Naive B cell (primary cell): ENCODE measurements at regions not wholly inside any gene's neighbourhood (a gene's known extent, or its start where the extent isn't known, plus 50 kb on each side); places are given as distances from the start of the nearest gene placed in this dataset.

Experiments
- ATAC-seq, 2 donors: fragments of 150-1000 bp; cut with Tn5 transposase; 2 replicates each; pipeline ENCODE4 v1.10.0; 2021; ENCODE audit warnings: low read depth in 2 of 2, mild to moderate bottlenecking in 2 of 2, moderate library complexity in 2 of 2
- DNase-seq: peaks from one replicate; pipeline ENCODE4 v3.0.0; 2022
- H3K27ac Mint-ChIP-seq, 6 donors: one replicate each; pipeline ENCODE4 v1.8.0; 2020 to 2022; ENCODE audit warnings: mild to moderate bottlenecking in 6 of 6, mixed read lengths in 6 of 6, moderate library complexity in 5 of 6, inconsistent platforms in 2 of 6
- H3K27me3 Mint-ChIP-seq, 3 donors: one replicate each; pipeline ENCODE4 v1.8.0; 2021 to 2022; ENCODE audit warnings: mixed read lengths in 3 of 3, mild to moderate bottlenecking in 1 of 3
- H3K36me3 Mint-ChIP-seq, 2 donors: one replicate each; pipeline ENCODE4 v1.8.0; 2020 to 2022; ENCODE audit warnings: mixed read lengths in 2 of 2, inconsistent platforms in 1 of 2, mild to moderate bottlenecking in 1 of 2
- H3K4me1 Mint-ChIP-seq, 3 donors: one replicate each; pipeline ENCODE4 v1.8.0; 2020 to 2022; ENCODE audit warnings: mixed read lengths in 3 of 3, inconsistent platforms in 1 of 3, mild to moderate bottlenecking in 1 of 3, moderate library complexity in 1 of 3
- H3K4me3 Mint-ChIP-seq, 8 donors: one replicate each; pipeline ENCODE4 v1.8.0; 2020 to 2022; ENCODE audit warnings: mild to moderate bottlenecking in 8 of 8, mixed read lengths in 8 of 8, moderate library complexity in 8 of 8, inconsistent platforms in 2 of 8
- H3K9me3 Mint-ChIP-seq, 7 donors: one replicate each; pipeline ENCODE4 v1.8.0; 2020 to 2022; ENCODE audit warnings: mixed read lengths in 7 of 7, mild to moderate bottlenecking in 5 of 7, inconsistent platforms in 2 of 7, moderate library complexity in 1 of 7

- no peak for DNase-seq
- Mint-ChIP-seq H3K36me3 (no peaks in the 10 kb centered on the region), H3K27me3 (no peaks in the 10 kb centered on the region), H3K27ac (peak overlapping the region in 1 of 6 donors; percentile 40), H3K4me1 (peaks cover 10 to 47% (median 18%) of the 10 kb centered on the region in 3 donors), H3K4me3 (peak overlapping the region in 2 of 8 donors; percentile 36 to 40), H3K9me3 (peaks cover 0 to 3% (median 0%) of the 10 kb centered on the region in 7 donors)
- ATAC-seq = no peak
Observed at GRCh38 chr6:169911264-169912263, 160.1 kb downstream of the ERMARD start.

GRCh38 chr6:169909113-169909512 lies 157.7 kb downstream of the ERMARD start:
- Mint-ChIP-seq H3K27ac (no peak overlapping the region), H3K36me3 (no peaks in the 10 kb centered on the region), H3K4me3 (no peak overlapping the region), H3K27me3 (no peaks in the 10 kb centered on the region), H3K4me1 (peaks cover 19 to 48% (median 27%) of the 10 kb centered on the region in 3 donors), H3K9me3 (peaks cover 0 to 3% (median 0%) of the 10 kb centered on the region in 7 donors)
- no peak for ATAC-seq
- DNase-seq = no peak

GRCh38 chr6:169908403-169908933 lies 157.0 kb downstream of the ERMARD start:
- Mint-ChIP-seq H3K36me3 (no peaks in the 10 kb centered on the region), H3K27ac (peak overlapping the region in 1 of 6 donors; percentile 26), H3K9me3 (peaks cover 0 to 3% (median 0%) of the 10 kb centered on the region in 7 donors), H3K4me1 (peaks cover 19 to 41% (median 23%) of the 10 kb centered on the region in 3 donors), H3K27me3 (no peaks in the 10 kb centered on the region), H3K4me3 (no peak overlapping the region)
- ATAC-seq (no peak), DNase-seq (no peak)

GRCh38 chr6:169907419-169908115 lies 156.1 kb downstream of the ERMARD start:
- Mint-ChIP-seq H3K36me3 (no peaks in the 10 kb centered on the region), H3K9me3 (peaks cover 0 to 3% (median 0%) of the 10 kb centered on the region in 7 donors), H3K4me3 (no peak overlapping the region), H3K4me1 (peaks cover 13 to 32% (median 14%) of the 10 kb centered on the region in 3 donors), H3K27me3 (no peaks in the 10 kb centered on the region), H3K27ac (peak overlapping the region in 2 of 6 donors; percentile 50 to 82)
- DNase-seq (no peak), ATAC-seq (no peak)

- Mint-ChIP-seq H3K27me3 (peaks cover 0 to 6% (median 0%) of the 10 kb centered on the region in 3 donors), H3K27ac (peak overlapping the region in 3 of 6 donors; percentile 48 to 93 (median 59)), H3K4me3 (peak overlapping the region in 2 of 8 donors; percentile 33 to 45), H3K36me3 (no peaks in the 10 kb centered on the region), H3K9me3 (peaks cover 0 to 8% (median 0%) of the 10 kb centered on the region in 7 donors), H3K4me1 (peaks cover 12 to 27% (median 14%) of the 10 kb centered on the region in 3 donors)
- no peak for DNase-seq
- no peak for ATAC-seq
Observed at GRCh38 chr6:169906688-169907418, 155.4 kb downstream of the ERMARD start.

- H3K4me1 Mint-ChIP-seq = peaks cover 12 to 24% (median 14%) of the 10 kb centered on the region in 3 donors
- DNase-seq (peak; percentile 24), ATAC-seq (peak; percentile 50 to 68)
- H3K27ac Mint-ChIP-seq = peak overlapping the region in 5 of 6 donors; percentile 48 to 93 (median 64)
- H3K4me3 Mint-ChIP-seq = peak overlapping the region in 3 of 8 donors; percentile 23 to 79 (median 33)
- H3K9me3 Mint-ChIP-seq = peaks cover 0 to 12% (median 0%) of the 10 kb centered on the region in 7 donors
- peaks cover 0 to 8% (median 0%) of the 10 kb centered on the region in 3 donors for H3K27me3 Mint-ChIP-seq
- peaks cover 0 to 3% of the 10 kb centered on the region in 2 donors for H3K36me3 Mint-ChIP-seq
Observed at GRCh38 chr6:169906004-169906687, 154.7 kb downstream of the ERMARD start.

GRCh38 chr6:169905041-169905807 lies 153.8 kb downstream of the ERMARD start:
- DNase-seq = no peak
- no peak for ATAC-seq
- Mint-ChIP-seq H3K27me3 (peaks cover 0 to 8% (median 0%) of the 10 kb centered on the region in 3 donors), H3K4me3 (peak overlapping the region in 1 of 8 donors; percentile 79), H3K4me1 (peaks cover 12 to 24% (median 14%) of the 10 kb centered on the region in 3 donors), H3K27ac (peak overlapping the region in 3 of 6 donors; percentile 48 to 64 (median 63)), H3K36me3 (peaks cover 0 to 7% of the 10 kb centered on the region in 2 donors), H3K9me3 (peaks cover 0 to 16% (median 0%) of the 10 kb centered on the region in 7 donors)

- peak overlapping the region in 1 of 6 donors; percentile 78 for H3K27ac Mint-ChIP-seq
- no peak for DNase-seq
- peaks cover 12 to 24% (median 14%) of the 10 kb centered on the region in 3 donors for H3K4me1 Mint-ChIP-seq
Observed at GRCh38 chr6:169904051-169904922, 152.9 kb downstream of the ERMARD start.

GRCh38 chr6:169903122-169903521 lies 151.7 kb downstream of the ERMARD start:
- Mint-ChIP-seq H3K4me1 (peaks cover 12 to 24% (median 14%) of the 10 kb centered on the region in 3 donors), H3K4me3 (no peak overlapping the region), H3K27me3 (peaks cover 5 to 14% (median 12%) of the 10 kb centered on the region in 3 donors), H3K36me3 (peaks cover 0 to 7% of the 10 kb centered on the region in 2 donors), H3K9me3 (peaks cover 0 to 20% (median 0%) of the 10 kb centered on the region in 7 donors), H3K27ac (no peak overlapping the region)
- DNase-seq (no peak), ATAC-seq (no peak)

More at GRCh38 chr6:169904051-169904922, 152.9 kb downstream of the ERMARD start:
- Mint-ChIP-seq H3K4me3 (no peak overlapping the region), H3K9me3 (peaks cover 0 to 20% (median 0%) of the 10 kb centered on the region in 7 donors), H3K27me3 (peaks cover 0 to 14% (median 5%) of the 10 kb centered on the region in 3 donors), H3K36me3 (peaks cover 0 to 7% of the 10 kb centered on the region in 2 donors)
- ATAC-seq = no peak

- ATAC-seq (no peak), DNase-seq (no peak)
- H3K4me3 Mint-ChIP-seq = no peak overlapping the region
- H3K36me3 Mint-ChIP-seq = peaks cover 0 to 7% of the 10 kb centered on the region in 2 donors
- peaks cover 5 to 17% (median 14%) of the 10 kb centered on the region in 3 donors for H3K27me3 Mint-ChIP-seq
- peaks cover 12 to 20% (median 14%) of the 10 kb centered on the region in 3 donors for H3K4me1 Mint-ChIP-seq
- peaks cover 0 to 20% (median 0%) of the 10 kb centered on the region in 7 donors for H3K9me3 Mint-ChIP-seq
- H3K27ac Mint-ChIP-seq = no peak overlapping the region
Observed at GRCh38 chr6:169902604-169903003, 151.2 kb downstream of the ERMARD start.
